ENCODE measurements at regions not wholly inside any gene's neighbourhood (a gene's known extent, or its start where the extent isn't known, plus 50 kb on each side); places are given as distances from the start of the nearest gene placed in this dataset.

GRCh38 chr3:31041161-31041978 lies 146.9 kb upstream of the GADL1 start:
- Histone ChIP-seq H2BK120ac (ENCODE audit: low read depth, low read length) (no peak overlapping the region), H3K79me1 (ENCODE audit: low read length) (no peaks in the 10 kb centered on the region), H3K18ac (ENCODE audit: low read length) (peak overlapping the region; percentile 41), H3K36me3 (ENCODE audit: control insufficient read depth, insufficient read depth, low read length) (no peaks in the 10 kb centered on the region), H3K4me1 (ENCODE audit: control insufficient read depth, low read depth, low read length) (no peaks in the 10 kb centered on the region), H3K23ac (ENCODE audit: low read length) (no peak overlapping the region), H3K27ac (ENCODE audit: low read depth, low read length) (no peak overlapping the region), H3K4ac (ENCODE audit: low read depth, low read length) (no peak overlapping the region), H2AK5ac (ENCODE audit: low read length) (no peak overlapping the region), H3K4me2 (ENCODE audit: low read length) (no peak overlapping the region), H4K5ac (ENCODE audit: low read length) (no peak overlapping the region), H3K56ac (ENCODE audit: low read length) (no peak overlapping the region), H3K79me2 (ENCODE audit: control insufficient read depth, insufficient read depth, low read length) (no peaks in the 10 kb centered on the region), H3K4me3 (ENCODE audit: low read length) (no peak overlapping the region), H4K8ac (ENCODE audit: low read depth, low read length) (no peak overlapping the region), H2BK5ac (ENCODE audit: low read length) (no peak overlapping the region), H3K27me3 (ENCODE audit: insufficient read depth, low read length, poor library complexity) (no peaks in the 10 kb centered on the region), H3K9ac (ENCODE audit: low read length) (no peak overlapping the region), H2BK15ac (replicated peaks; ENCODE audit: low read depth) (no peak overlapping the region)
- no CpG with 5 or more reads among the region's 2 CpGs for WGBS (ENCODE audit: extremely low coverage, insufficient coverage, low lambda C conversion rate)
- DNase-seq: peak; percentile 99

- Histone ChIP-seq H2AK5ac (ENCODE audit: low read length) (no peak overlapping the region), H2BK120ac (ENCODE audit: low read depth, low read length) (no peak overlapping the region), H3K56ac (ENCODE audit: low read length) (no peak overlapping the region), H3K4ac (ENCODE audit: low read depth, low read length) (no peak overlapping the region), H3K4me1 (ENCODE audit: control insufficient read depth, low read depth, low read length) (no peaks in the 10 kb centered on the region), H3K18ac (ENCODE audit: low read length) (no peak overlapping the region), H2BK15ac (replicated peaks; ENCODE audit: low read depth) (no peak overlapping the region), H3K23ac (ENCODE audit: low read length) (no peak overlapping the region), H3K79me1 (ENCODE audit: low read length) (no peaks in the 10 kb centered on the region), H3K4me3 (ENCODE audit: low read length) (no peak overlapping the region), H3K4me2 (ENCODE audit: low read length) (no peak overlapping the region), H3K27ac (ENCODE audit: low read depth, low read length) (no peak overlapping the region), H3K9ac (ENCODE audit: low read length) (no peak overlapping the region), H4K8ac (ENCODE audit: low read depth, low read length) (no peak overlapping the region), H3K36me3 (ENCODE audit: control insufficient read depth, insufficient read depth, low read length) (no peaks in the 10 kb centered on the region), H4K5ac (ENCODE audit: low read length) (no peak overlapping the region), H3K79me2 (ENCODE audit: control insufficient read depth, insufficient read depth, low read length) (no peaks in the 10 kb centered on the region), H2BK5ac (ENCODE audit: low read length) (no peak overlapping the region), H3K27me3 (ENCODE audit: insufficient read depth, low read length, poor library complexity) (no peaks in the 10 kb centered on the region)
- DNase-seq: no peak
- no CpG with 5 or more reads among the region's 3 CpGs for WGBS (ENCODE audit: extremely low coverage, insufficient coverage, low lambda C conversion rate)
Observed at GRCh38 chr3:31043184-31043819, 148.8 kb upstream of the GADL1 start.

GRCh38 chr3:31047673-31048072 lies 153.2 kb upstream of the GADL1 start:
- no peaks in the 10 kb centered on the region for H3K36me3 ChIP-seq (ENCODE audit: control insufficient read depth, insufficient read depth, low read length)
- no CpG with 5 or more reads among the region's 3 CpGs for WGBS (ENCODE audit: extremely low coverage, insufficient coverage, low lambda C conversion rate)
- DNase-seq: no peak
- no peak overlapping the region for H3K27ac ChIP-seq (ENCODE audit: low read depth, low read length)
- H3K23ac ChIP-seq (ENCODE audit: low read length): no peak overlapping the region
- H4K5ac ChIP-seq (ENCODE audit: low read length): no peak overlapping the region
- H3K4me2 ChIP-seq (ENCODE audit: low read length): no peak overlapping the region
- H3K4me3 ChIP-seq (ENCODE audit: low read length): no peak overlapping the region
- no peaks in the 10 kb centered on the region for H3K79me1 ChIP-seq (ENCODE audit: low read length)
- H2BK15ac ChIP-seq (replicated peaks; ENCODE audit: low read depth): no peak overlapping the region
- no peak overlapping the region for H2AK5ac ChIP-seq (ENCODE audit: low read length)
- no peak overlapping the region for H3K9ac ChIP-seq (ENCODE audit: low read length)
- H3K18ac ChIP-seq (ENCODE audit: low read length): no peak overlapping the region
- no peaks in the 10 kb centered on the region for H3K27me3 ChIP-seq (ENCODE audit: insufficient read depth, low read length, poor library complexity)
- no peak overlapping the region for H3K56ac ChIP-seq (ENCODE audit: low read length)
- no peak overlapping the region for H2BK5ac ChIP-seq (ENCODE audit: low read length)
- no peak overlapping the region for H4K8ac ChIP-seq (ENCODE audit: low read depth, low read length)
- no peaks in the 10 kb centered on the region for H3K4me1 ChIP-seq (ENCODE audit: control insufficient read depth, low read depth, low read length)
- no peaks in the 10 kb centered on the region for H3K79me2 ChIP-seq (ENCODE audit: control insufficient read depth, insufficient read depth, low read length)
- no peak overlapping the region for H3K4ac ChIP-seq (ENCODE audit: low read depth, low read length)
- H2BK120ac ChIP-seq (ENCODE audit: low read depth, low read length): no peak overlapping the region

GRCh38 chr3:31048143-31048542 lies 153.7 kb upstream of the GADL1 start:
- H2BK120ac ChIP-seq (ENCODE audit: low read depth, low read length): no peak overlapping the region
- H2BK5ac ChIP-seq (ENCODE audit: low read length): no peak overlapping the region
- no peaks in the 10 kb centered on the region for H3K4me1 ChIP-seq (ENCODE audit: control insufficient read depth, low read depth, low read length)
- H3K23ac ChIP-seq (ENCODE audit: low read length): no peak overlapping the region
- no peaks in the 10 kb centered on the region for H3K79me2 ChIP-seq (ENCODE audit: control insufficient read depth, insufficient read depth, low read length)
- no peak overlapping the region for H2BK15ac ChIP-seq (replicated peaks; ENCODE audit: low read depth)
- no peak overlapping the region for H4K5ac ChIP-seq (ENCODE audit: low read length)
- no peak overlapping the region for H3K4me2 ChIP-seq (ENCODE audit: low read length)
- no peak overlapping the region for H3K18ac ChIP-seq (ENCODE audit: low read length)
- H3K27ac ChIP-seq (ENCODE audit: low read depth, low read length): no peak overlapping the region
- H3K27me3 ChIP-seq (ENCODE audit: insufficient read depth, low read length, poor library complexity): no peaks in the 10 kb centered on the region
- H3K9ac ChIP-seq (ENCODE audit: low read length): no peak overlapping the region
- no peak overlapping the region for H3K56ac ChIP-seq (ENCODE audit: low read length)
- H3K36me3 ChIP-seq (ENCODE audit: control insufficient read depth, insufficient read depth, low read length): no peaks in the 10 kb centered on the region
- H3K79me1 ChIP-seq (ENCODE audit: low read length): no peaks in the 10 kb centered on the region
- H2AK5ac ChIP-seq (ENCODE audit: low read length): no peak overlapping the region
- no CpG with 5 or more reads among the region's 2 CpGs for WGBS (ENCODE audit: extremely low coverage, insufficient coverage, low lambda C conversion rate)
- H3K4ac ChIP-seq (ENCODE audit: low read depth, low read length): no peak overlapping the region
- no peak overlapping the region for H4K8ac ChIP-seq (ENCODE audit: low read depth, low read length)
- DNase-seq: no peak
- no peak overlapping the region for H3K4me3 ChIP-seq (ENCODE audit: low read length)

- H3K79me2 ChIP-seq (ENCODE audit: control insufficient read depth, insufficient read depth, low read length): no peaks in the 10 kb centered on the region
- H3K4me3 ChIP-seq (ENCODE audit: low read length): no peak overlapping the region
- no peak overlapping the region for H3K9ac ChIP-seq (ENCODE audit: low read length)
- H2BK120ac ChIP-seq (ENCODE audit: low read depth, low read length): no peak overlapping the region
- H3K4me2 ChIP-seq (ENCODE audit: low read length): no peak overlapping the region
- no peak overlapping the region for H3K4ac ChIP-seq (ENCODE audit: low read depth, low read length)
- no peak overlapping the region for H4K8ac ChIP-seq (ENCODE audit: low read depth, low read length)
- H3K27me3 ChIP-seq (ENCODE audit: insufficient read depth, low read length, poor library complexity): no peaks in the 10 kb centered on the region
- H2AK5ac ChIP-seq (ENCODE audit: low read length): no peak overlapping the region
- no peak for DNase-seq
- no peak overlapping the region for H3K18ac ChIP-seq (ENCODE audit: low read length)
- H3K23ac ChIP-seq (ENCODE audit: low read length): no peak overlapping the region
- H3K4me1 ChIP-seq (ENCODE audit: control insufficient read depth, low read depth, low read length): no peaks in the 10 kb centered on the region
- no peak overlapping the region for H4K5ac ChIP-seq (ENCODE audit: low read length)
- H3K79me1 ChIP-seq (ENCODE audit: low read length): no peaks in the 10 kb centered on the region
- H3K56ac ChIP-seq (ENCODE audit: low read length): no peak overlapping the region
- H3K27ac ChIP-seq (ENCODE audit: low read depth, low read length): no peak overlapping the region
- H3K36me3 ChIP-seq (ENCODE audit: control insufficient read depth, insufficient read depth, low read length): no peaks in the 10 kb centered on the region
- H2BK15ac ChIP-seq (replicated peaks; ENCODE audit: low read depth): no peak overlapping the region
- H2BK5ac ChIP-seq (ENCODE audit: low read length): no peak overlapping the region
Observed at GRCh38 chr3:31050296-31050695, 155.8 kb upstream of the GADL1 start.
